Gastroesophageal sphincter (tissue), 3 donors: ENCODE measurements at regions not wholly inside any gene's neighbourhood (a gene's known extent, or its start where the extent isn't known, plus 50 kb on each side); places are given as distances from the start of the nearest gene placed in this dataset.

ENCODE experiments used
- CTCF ChIP-seq, 4 experiments: fragments of 200-600 bp in 2 of 4; fragments of 450-650 bp in 2 of 4; sonication (generic) in 1 of 4; IDR thresholded peaks; one replicate each; pipeline ENCODE4 v1.5.1; 2017 to 2019; ENCODE audit warnings: antibody characterized with exemption in 4 of 4, mild to moderate bottlenecking in 2 of 4, moderate library complexity in 2 of 4
- POLR2AphosphoS5 ChIP-seq: sonication (generic); formaldehyde crosslinking; IDR thresholded peaks from one replicate; pipeline ENCODE4 v1.6.1; 2017; ENCODE audit warnings: antibody characterized with exemption

- TF ChIP-seq CTCF (IDR thresholded peaks at IDR 0.05) (no peak), POLR2AphosphoS5 (no peak)
Observed at GRCh38 chr4:116500225-116500624, 585.2 kb downstream of the TRAM1L1 start.
